Left ventricle myocardium inferior (tissue), 1 donor: ENCODE measurements at regions not wholly inside any gene's neighbourhood (a gene's known extent, or its start where the extent isn't known, plus 50 kb on each side); places are given as distances from the start of the nearest gene placed in this dataset.

Experiments
- DNase-seq: peaks from one replicate; pipeline ENCODE4 v3.0.0-alpha.2; 2020
- H3K27ac ChIP-seq: fragments of 200-600 bp; replicated peaks from 2 replicates; pipeline ENCODE4 v1.8.0; 2021
- H3K27me3 ChIP-seq: fragments of 200-600 bp; 2 replicates; pipeline ENCODE4 v1.8.0; 2021; ENCODE audit warnings: low read depth
- H3K36me3 ChIP-seq: fragments of 200-600 bp; 2 replicates; pipeline ENCODE4 v1.8.0; 2021
- H3K4me1 ChIP-seq: fragments of 200-600 bp; 2 replicates; pipeline ENCODE4 v1.8.0; 2021
- H3K4me3 ChIP-seq: fragments of 200-600 bp; 2 replicates; pipeline ENCODE4 v1.8.0; 2021; ENCODE audit warnings: mild to moderate bottlenecking, moderate library complexity
- H3K9me3 ChIP-seq: fragments of 200-600 bp; replicated peaks from 2 replicates; pipeline ENCODE4 v1.8.0; 2021
- CTCF ChIP-seq: fragments of 200-600 bp; IDR thresholded peaks from 2 replicates; pipeline ENCODE4 v1.8.0; 2021; ENCODE audit warnings: antibody characterized with exemption, mild to moderate bottlenecking, borderline replicate concordance
- intact Hi-C: fragments of 100-400 bp; cut with micrococcal nuclease; formaldehyde crosslinking; loops from one replicate; pipeline ENCODE4 v1.11.0; 2022
- donor health status: DM: no; HTN: yes; CAD: no; lungs with severe emphysema.

GRCh38 chr15:37599156-37599555 lies 335.3 kb upstream of the TMCO5A start:
- no peak for DNase-seq
- peaks cover 5% of the 10 kb centered on the region for H3K27me3 ChIP-seq
- H3K4me1 ChIP-seq, result no peaks in the 10 kb centered on the region
- H3K27ac ChIP-seq, result no peak overlapping the region
- H3K36me3 ChIP-seq, result no peaks in the 10 kb centered on the region
- no peaks in the 10 kb centered on the region for H3K9me3 ChIP-seq
- no peak for TF ChIP-seq CTCF
- no peak overlapping the region for H3K4me3 ChIP-seq
- intact Hi-C loops, result no loop called here

- H3K36me3 ChIP-seq, result no peaks in the 10 kb centered on the region
- H3K4me3 ChIP-seq, result no peak overlapping the region
- H3K4me1 ChIP-seq, result no peaks in the 10 kb centered on the region
- TF ChIP-seq CTCF, result no peak
- no peaks in the 10 kb centered on the region for H3K27me3 ChIP-seq
- intact Hi-C loops, result no loop called here
- DNase-seq, result no peak
- H3K9me3 ChIP-seq, result peaks cover 24% of the 10 kb centered on the region
- no peak overlapping the region for H3K27ac ChIP-seq
Measured at GRCh38 chr15:37616215-37616614, 318.2 kb upstream of the TMCO5A start.

- Histone ChIP-seq H3K4me1 (no peaks in the 10 kb centered on the region), H3K27ac (no peak overlapping the region), H3K27me3 (no peaks in the 10 kb centered on the region), H3K4me3 (no peak overlapping the region), H3K9me3 (peaks cover 24% of the 10 kb centered on the region), H3K36me3 (no peaks in the 10 kb centered on the region)
- DNase-seq, result no peak
- intact Hi-C loops, result no loop called here
- no peak for TF ChIP-seq CTCF
Measured at GRCh38 chr15:37618353-37618752, 316.1 kb upstream of the TMCO5A start.

GRCh38 chr15:37619358-37620042 lies 314.9 kb upstream of the TMCO5A start:
- intact Hi-C loops, result no loop called here
- Histone ChIP-seq H3K9me3 (peaks cover 24% of the 10 kb centered on the region), H3K4me3 (no peak overlapping the region), H3K4me1 (no peaks in the 10 kb centered on the region), H3K36me3 (no peaks in the 10 kb centered on the region), H3K27ac (no peak overlapping the region), H3K27me3 (no peaks in the 10 kb centered on the region)
- DNase-seq, result no peak
- TF ChIP-seq CTCF, result no peak

GRCh38 chr15:37625576-37625975 lies 308.9 kb upstream of the TMCO5A start:
- intact Hi-C loops, result no loop called here
- no peak overlapping the region for H3K4me3 ChIP-seq
- H3K27me3 ChIP-seq, result no peaks in the 10 kb centered on the region

More at GRCh38 chr15:37625576-37625975, 308.9 kb upstream of the TMCO5A start:
- Histone ChIP-seq H3K4me1 (no peaks in the 10 kb centered on the region), H3K36me3 (no peaks in the 10 kb centered on the region), H3K27ac (no peak overlapping the region), H3K9me3 (no peaks in the 10 kb centered on the region)
- no peak for DNase-seq
- no peak for TF ChIP-seq CTCF
